GM18499 (cell line): ENCODE measurements at regions not wholly inside any gene's neighbourhood (a gene's known extent, or its start where the extent isn't known, plus 50 kb on each side); places are given as distances from the start of the nearest gene placed in this dataset.
"Not testable (repeated sequence)": the region's sequence is repeated elsewhere in the genome, so short reads cannot be mapped to it uniquely, and the experiment has no call there.

Source experiments
- ATAC-seq: cut with Tn5 transposase; IDR thresholded peaks from one replicate; pipeline ENCODE4 v1.9.1; 2021; ENCODE audit warnings: moderate number of reproducible peaks; ENCODE audit not compliant: insufficient read depth, unreplicated experiment

DNA sequence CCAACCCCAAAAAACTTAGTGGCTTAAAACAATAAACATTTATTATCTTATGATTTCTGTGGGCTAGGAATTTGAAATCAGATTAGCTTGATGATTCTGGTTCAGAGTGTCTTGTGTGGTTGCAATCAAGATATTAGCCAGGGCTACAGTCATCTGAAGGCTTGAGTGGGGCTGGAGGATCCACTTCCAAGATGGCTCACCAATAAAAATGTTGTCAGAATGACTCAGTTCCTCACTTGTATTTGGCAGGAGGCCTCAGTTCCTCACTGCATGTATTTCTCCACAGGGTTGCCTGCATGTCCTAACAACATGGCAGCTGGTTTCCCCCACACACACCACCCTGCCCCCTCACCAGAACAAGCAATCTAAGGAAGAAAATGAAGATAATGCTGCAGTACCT, 98.2 kb upstream of the NIPBL start:
- no peak for ATAC-seq

- not testable (repeated sequence) for ATAC-seq
Measured at GRCh38 chr5:36782612-36783011, 94.0 kb upstream of the NIPBL start.

DNA sequence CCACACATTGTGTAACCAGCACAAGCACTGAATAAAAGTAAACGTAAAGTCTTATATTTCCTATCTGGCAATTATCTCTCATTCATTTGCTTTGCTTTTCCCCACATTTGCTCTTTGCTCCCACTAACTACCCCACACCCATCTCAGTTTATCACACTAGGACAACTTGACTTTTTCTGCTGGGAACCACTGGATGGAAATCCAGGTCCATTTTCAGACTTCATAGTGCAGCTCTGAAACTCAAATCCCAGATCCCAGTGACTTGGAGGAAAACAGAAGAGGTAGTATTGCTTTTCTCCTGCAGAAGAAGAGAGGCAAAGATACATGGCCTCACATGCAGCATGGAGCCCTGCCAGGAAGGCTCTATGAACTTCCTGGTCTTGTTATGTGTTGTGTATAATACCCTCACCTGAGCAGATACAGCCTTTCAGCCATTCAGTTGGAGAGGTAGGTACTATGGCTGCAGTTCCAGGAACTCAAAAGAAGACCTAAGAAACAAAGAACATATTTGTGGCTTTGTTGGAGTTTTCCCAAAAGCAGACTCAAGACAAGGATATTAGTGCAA, 90.0 kb upstream of the NIPBL start:
- no peak for ATAC-seq

- no peak for ATAC-seq
Measured at GRCh38 chr5:36787365-36788093, 89.0 kb upstream of the NIPBL start.

DNA sequence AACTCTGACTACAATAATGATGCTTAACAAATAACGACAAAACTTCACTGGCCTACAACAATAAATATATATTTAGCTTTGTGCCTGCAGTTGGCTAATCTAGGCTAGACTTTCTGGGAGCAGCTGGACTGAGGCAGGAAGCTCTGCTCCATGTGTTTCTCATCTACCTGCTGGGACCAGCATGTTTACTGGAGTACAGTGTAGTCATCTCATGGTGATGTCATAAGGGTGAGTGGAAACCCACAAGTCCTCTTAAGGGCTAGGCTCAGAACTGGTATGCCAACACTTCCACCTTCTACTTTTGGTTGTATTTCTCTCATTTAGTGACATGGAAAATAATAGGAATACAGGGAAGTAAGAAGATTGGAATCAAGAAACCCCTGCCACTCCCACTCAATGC, 85.7 kb upstream of the NIPBL start:
- no peak for ATAC-seq

GRCh38 chr5:36792560-36793180, 83.9 kb upstream of the NIPBL start:
- no peak for ATAC-seq

DNA sequence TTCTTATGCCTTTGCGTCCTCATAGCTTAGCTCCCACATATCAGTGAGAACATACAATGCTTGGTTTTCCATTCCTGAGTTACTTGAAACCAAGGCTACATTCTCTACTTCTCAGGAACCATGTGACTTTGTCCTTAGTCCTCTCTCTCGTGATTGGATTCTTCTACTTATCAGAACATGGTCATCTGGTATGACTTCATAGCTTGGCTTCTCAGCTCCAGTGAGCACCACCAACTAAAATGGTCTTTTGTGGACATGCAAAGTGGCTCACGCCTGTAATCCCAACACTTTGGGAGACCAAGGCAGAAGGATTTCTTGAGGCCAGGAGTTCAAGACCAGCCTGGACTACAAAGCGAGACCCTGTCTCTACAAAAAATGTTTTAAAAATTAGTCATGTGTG, 81.2 kb upstream of the NIPBL start:
- ATAC-seq = no peak

DNA sequence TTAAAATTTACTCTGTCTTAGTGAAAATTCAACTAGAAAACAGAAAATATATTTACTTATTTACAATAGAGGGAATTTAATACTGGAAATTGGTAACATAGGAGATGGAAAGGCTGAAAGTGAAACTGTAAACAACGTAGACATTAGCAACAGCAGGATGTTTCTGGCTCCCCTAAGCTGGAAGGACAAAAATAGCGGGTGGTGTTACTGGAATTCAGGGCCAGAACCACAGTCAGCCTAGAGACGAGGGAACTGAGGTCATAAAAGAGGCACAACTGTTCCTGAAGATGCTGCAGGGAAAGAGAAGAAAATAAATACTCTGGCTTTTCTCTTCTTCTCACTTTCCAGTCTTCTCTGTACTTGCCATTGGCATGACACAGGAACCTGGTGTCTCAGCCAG, 80.4 kb upstream of the NIPBL start:
- ATAC-seq = no peak

GRCh38 chr5:36801523-36801922, 75.0 kb upstream of the NIPBL start:
- no peak for ATAC-seq

GRCh38 chr5:36802187-36802586, 74.4 kb upstream of the NIPBL start:
- ATAC-seq = no peak

DNA sequence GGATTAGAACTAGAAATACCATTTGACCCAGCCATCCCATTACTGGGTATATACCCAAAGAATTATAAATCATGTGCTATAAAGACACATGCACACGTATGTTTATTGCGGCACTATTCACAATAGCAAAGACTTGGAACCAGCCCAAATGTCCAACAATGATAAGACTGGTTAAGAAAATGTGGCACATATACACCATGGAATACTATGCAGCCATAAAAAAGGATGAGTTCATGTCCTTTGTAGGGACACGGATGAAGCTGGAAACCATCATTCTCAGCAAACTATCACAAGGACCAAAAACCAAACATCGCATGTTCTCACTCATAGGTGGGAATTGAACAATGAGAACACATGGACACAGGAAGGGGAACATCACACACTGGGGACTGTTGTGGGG, 63.3 kb upstream of the NIPBL start:
- not testable (repeated sequence) for ATAC-seq

- ATAC-seq = no peak
Measured at GRCh38 chr5:36815871-36816270, 60.7 kb upstream of the NIPBL start.

- no peak for ATAC-seq
Measured at GRCh38 chr5:36820900-36821299, 55.7 kb upstream of the NIPBL start.

DNA sequence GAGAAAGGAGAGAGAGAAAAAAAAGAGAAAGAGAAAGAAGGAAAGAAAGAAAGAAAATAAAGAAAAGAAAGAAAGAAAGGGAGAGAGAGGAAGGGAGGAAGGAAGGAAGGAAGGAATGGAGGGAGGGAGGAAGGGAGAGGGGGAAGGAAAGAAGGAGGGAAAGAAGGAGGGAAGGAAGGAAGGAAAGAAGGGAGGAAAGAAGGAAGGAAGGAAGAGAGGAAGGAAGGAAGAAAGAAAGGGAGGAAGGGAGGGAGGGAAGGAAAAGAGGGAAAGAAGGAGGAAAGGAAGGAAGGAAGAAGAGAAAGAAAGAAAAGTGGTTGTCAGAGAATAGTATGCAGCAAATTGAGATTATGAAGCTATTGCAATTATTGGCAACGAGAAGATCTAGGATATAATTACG, 49.9 kb upstream of the NIPBL start:
- no peak for ATAC-seq
